CD4-positive, alpha-beta T cell treated with Interleukin-17A for 1 hour (primary cell): ENCODE measurements at regions not wholly inside any gene's neighbourhood (a gene's known extent, or its start where the extent isn't known, plus 50 kb on each side); places are given as distances from the start of the nearest gene placed in this dataset.

ENCODE experiments used
- DNase-seq: peaks from one replicate; pipeline ENCODE4 v3.0.0-alpha.2; 2020

DNA sequence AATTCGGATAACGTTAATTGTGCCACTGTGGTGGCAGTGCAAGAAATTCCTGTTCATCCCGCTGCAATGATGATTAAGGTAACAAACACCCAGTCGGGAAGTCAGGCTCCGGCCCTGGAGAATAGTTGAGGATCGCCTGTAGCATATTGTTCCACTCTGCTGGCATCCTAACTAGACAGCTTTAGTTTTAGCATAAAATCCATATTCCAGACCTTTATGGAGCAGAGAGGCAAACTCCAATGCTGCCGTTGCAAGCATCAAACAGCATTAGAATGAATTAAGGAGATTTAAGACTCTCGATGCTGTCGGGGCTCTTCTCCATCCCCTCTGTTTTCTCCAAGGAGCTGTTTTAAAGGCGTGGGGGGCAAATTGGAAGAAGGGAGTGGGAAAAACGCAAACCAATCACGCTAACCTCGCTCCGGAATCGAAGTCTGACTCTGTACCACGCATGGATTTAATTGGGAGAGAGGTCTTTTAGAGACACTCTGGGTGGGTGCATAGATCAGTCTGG, 660.4 kb downstream of the VRK1 start:
- no peak for DNase-seq

DNA sequence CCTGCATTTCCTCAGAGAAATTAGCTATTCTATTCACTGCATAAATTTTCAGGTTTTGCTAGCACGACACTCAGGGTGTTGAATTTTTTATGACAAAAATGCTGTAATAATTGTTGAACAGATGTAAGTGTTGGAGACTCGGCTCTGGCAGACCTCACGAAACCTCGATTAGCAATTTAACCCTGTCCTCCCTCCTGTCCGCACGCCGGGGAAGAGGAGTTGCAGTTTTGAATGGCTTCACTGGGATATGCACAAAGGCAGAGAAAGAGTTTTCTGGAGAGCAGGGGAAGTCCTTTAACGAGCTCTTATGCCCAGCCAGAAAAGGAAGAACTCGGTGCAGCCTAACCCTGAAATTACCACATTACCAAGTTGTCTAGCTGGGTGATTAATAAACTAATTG, 661.1 kb downstream of the VRK1 start:
- no peak for DNase-seq

DNA sequence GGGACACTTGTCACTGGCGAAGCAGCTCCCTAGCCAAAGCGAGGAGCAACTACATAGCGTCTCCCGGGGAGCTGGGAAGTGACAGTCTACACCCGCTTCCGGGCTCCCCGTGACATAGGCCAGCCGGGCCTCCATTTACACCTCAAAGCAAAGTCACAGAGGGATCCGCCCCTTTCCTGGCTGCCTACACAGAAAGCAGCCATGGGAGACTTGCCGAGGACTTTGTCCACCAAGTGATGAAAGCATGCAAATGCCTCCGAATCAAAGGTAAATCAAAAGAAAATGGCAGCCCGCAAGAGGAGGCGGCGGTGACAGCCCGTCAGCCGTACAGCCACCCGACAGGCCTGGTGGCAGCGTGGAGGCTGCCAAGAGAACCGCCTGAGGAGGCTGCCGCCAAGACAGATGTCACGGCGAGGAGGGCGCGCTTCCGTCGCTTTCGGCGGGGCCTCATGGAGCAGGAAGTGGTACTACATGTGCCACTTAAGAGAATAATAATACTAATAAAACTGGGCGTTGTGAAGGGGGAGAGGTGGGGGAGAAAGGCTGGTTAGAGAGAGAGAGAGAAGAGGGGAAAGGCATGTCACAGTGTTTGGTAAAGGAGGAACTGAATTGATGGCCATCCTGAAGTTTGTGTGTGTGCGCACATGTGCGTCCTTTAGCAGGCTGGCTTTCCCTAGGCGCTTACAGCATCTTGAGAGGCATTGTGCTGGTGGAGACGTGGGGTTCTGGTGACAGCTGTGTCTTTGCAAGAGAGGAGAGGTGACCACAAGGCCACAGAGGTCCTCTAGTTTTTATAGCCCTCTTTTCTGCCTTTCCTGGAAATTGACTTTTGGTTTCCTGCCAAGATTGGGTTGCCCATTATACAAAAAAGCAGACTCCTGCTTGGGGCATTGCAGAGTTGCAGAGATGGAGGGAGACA, 661.7 kb downstream of the VRK1 start:
- DNase-seq, result peak; percentile 87

DNA sequence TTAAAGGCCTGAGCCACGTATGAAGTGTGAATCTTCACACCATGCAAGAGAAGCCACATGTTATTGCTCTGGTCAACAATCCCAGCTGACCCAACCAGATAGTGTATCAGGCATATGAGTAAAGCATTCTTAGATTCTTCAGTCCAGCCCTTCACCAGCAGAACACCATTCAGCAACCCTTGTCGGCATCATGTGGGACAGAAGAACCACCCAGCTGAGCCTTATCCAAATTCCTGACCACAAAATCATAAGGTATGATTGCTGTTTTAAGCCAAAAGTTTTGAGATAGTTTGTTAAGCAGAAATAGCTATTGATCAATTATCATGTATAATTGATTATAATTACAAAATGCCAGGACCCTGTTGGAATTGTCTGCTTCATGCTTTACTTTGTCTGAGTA, 664.9 kb downstream of the VRK1 start:
- no peak for DNase-seq

DNA sequence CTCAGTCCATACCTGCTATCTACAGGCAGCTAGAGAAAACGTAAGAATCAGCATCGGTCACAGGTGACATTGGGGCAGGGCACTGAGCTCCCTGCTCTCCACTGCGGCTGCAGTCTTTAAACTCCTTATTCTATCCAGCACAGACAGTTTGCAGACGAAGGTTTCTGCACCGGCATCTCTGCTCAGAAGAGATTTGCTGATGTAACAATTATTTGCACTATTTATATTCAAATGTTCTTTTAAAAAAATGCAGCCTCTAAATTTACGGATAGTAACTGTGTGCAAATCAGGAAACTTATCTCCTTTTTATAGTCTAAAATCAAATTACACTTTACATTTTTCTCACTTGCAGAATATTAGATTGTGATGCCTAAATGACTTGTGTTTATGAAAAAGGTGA, 671.0 kb downstream of the VRK1 start:
- DNase-seq, result no peak

DNA sequence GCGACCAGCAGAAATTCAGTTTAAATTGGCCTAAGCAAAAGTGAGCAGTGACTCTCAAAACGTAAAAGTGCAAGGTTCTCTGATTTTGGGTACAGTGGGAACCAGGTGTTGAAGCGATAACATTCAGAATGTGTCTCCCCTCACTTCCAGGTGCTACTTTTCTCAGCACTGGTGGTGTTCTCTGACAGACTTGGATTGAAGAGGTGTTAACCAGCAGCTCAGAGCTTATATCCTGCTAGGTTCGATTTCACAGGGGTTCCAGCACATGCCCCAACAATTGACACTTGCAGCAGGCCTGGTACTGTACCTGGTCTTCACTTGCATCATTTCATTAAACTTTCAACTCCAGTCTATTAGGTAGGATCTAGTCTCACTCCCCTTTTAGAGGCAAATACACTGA, 680.2 kb downstream of the VRK1 start:
- DNase-seq, result peak; percentile 5

DNA sequence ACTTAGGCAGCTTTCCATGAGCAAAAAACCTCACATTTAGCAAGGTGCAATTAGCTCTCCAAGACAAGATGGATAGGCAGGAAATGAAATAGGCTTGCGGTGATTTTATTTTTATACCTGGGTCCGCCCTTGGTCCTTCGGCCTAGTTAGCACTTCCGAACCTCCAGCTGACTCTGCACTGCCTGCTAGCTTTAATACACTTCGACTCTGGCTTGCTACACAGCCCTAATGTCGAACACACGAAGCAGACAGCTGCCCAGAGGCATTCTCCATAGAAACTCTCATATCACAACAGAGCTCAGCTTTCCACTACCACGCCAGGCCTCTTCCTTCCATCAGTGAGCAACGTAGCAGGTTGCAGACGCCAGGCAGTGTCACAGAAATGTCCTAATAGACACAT, 688.0 kb downstream of the VRK1 start:
- DNase-seq, result no peak

DNA sequence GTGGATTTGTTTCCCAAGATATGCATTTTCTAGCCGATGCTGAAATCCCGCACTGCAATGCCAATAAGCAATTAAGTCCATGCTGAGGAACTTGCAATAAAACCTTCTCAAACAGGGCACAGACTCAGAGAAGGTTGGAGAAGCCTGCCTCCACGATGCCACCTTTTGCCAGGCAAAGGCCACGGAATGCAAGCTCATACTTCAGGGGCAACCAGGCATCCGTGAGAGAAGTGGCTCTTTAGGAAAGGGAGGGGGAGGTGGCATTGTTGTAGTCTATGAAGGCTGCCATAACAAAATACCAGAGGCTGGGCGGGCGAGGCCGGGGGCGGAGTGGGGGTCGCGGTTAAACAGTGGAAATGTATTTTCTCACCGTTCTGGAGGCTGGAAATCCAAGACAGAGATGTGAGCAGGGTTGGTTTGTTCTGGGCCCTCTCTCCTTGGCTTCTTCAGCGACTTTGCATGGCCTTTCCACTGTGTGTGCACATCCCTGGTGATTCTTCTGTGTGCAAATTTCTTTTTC, 689.5 kb downstream of the VRK1 start:
- DNase-seq, result no peak

DNA sequence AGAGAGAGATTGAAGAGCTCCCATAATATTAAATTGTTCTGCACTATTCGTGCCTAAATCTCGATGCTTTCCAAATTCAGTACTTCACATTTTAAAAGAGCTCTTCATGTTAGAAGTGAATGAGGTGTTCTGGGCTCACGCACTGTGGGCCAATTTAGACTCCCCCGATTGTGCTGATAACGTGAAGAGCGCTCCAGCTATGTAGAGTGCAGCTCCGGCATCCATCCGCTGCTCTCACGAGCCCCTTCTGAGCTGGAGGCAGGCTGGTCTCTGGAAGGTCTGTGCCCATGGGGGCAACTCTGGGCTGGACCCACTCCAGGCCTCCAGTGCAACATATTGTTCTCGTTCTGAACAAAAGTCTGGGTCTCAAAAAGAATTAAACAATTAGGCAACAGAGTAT, 692.6 kb downstream of the VRK1 start:
- no peak for DNase-seq

DNA sequence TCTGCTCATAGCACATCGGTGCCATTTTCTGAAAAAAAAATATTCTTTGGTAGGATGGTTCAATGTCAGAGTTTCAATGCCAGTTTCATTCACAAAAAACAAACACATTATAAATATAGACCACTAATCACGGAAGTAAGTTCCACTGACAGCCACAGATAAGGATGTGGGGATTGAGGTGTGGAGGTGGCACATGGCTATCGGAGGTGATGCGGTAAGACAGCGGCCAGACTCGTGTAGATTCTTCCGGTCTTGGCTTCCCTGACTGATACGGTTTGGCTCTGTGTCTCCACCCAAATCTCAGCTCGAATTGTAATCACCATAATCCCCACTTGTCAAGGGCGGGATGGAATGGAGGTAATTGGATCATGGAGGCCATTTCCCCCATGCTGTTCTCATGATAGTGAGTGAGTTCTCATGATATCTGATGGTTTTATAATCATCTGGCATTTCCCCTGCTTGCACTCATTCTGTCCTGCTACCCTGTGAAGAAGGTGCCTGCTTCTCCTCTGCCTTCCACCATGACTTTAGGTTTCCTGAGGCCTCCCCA, 693.4 kb downstream of the VRK1 start:
- peak; percentile 34 for DNase-seq

DNA sequence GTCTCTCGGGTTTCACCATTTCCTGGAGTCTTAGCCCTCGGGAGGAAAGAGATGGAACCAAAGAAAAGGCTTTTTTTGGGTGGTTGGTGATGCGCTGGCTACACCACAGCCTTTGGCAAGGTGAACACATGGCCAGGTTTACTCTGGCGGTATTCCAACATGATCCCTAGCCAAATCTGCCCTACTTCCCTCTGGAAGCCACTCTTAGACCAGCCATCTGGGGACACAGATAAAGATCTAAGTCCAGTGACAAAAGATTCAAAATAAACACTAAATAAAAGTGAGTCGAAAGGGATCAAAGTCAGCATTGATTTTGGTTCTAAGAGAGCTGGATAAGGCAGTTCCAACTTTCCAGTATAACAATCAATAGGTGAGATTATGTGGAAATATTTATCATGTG, 694.5 kb downstream of the VRK1 start:
- DNase-seq, result no peak

DNA sequence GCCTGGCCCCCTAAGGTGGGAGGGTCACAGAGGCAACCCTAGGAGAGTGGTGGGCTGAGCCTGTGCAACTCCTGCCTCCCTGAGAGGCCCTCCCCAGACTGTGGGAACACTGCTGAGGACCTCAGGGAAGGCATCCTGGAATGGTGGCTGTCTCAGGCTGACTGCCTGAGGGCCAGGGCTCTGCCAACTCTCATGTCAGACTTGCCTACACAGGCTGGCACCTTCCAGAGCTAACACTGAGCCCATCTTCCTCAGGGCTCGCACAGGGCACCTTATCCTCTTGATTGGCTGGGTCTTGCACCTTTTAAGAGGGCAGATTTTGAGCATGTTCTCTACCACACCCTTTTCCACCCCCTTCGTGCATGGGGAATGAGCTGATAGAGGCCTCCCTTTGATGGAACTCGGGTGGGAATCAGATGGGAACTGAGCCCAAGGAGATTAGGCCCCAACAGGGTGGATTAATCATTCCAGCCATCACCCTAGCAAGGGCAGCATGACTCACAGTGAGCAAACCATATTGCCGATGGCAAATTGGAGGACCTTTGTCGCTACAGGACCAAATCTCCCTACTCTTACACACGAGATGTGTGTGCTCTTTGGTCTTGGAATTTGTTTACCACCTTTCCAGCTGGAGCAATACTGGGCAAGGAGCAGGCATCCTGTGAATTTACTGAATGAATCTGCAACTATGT, 702.8 kb downstream of the VRK1 start:
- DNase-seq, result no peak

DNA sequence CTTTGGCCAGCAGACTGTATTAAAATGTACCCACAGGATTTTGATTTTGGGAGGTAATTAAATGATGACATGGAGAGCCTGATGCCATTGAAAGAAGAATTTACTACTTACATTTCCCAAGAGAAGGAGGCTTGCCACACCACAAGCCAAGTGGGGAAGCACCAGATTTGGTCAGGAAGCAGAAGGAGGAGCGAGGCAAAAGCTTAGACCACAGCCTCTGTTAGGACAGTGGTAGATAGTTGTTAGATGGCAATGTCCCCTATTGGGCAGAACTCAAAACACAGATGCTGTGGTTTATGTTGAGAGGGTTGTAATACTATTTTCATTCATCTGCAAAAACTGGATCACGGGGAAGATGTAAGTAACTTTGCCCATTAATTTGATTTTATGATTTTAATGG, 709.4 kb downstream of the VRK1 start:
- no peak for DNase-seq

DNA sequence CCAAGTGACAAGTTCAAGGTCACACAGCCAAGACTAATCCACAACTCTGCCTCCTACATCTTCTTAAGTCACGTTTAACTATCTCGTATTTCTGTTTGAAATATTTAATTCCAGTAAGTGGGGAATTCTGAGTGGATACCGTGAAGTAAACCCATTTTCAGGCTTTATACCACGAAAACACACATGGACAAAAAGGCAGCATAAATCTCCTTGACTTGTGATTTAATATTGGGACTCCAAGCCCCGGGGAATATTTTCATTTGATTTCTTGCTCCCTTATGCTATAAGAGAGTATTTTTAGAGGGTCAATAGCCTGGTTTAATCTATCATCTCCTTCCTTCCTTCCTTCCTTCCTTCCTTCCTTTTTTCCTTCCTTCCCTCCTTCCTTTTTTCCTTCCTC, 716.7 kb downstream of the VRK1 start:
- DNase-seq, result no peak

DNA sequence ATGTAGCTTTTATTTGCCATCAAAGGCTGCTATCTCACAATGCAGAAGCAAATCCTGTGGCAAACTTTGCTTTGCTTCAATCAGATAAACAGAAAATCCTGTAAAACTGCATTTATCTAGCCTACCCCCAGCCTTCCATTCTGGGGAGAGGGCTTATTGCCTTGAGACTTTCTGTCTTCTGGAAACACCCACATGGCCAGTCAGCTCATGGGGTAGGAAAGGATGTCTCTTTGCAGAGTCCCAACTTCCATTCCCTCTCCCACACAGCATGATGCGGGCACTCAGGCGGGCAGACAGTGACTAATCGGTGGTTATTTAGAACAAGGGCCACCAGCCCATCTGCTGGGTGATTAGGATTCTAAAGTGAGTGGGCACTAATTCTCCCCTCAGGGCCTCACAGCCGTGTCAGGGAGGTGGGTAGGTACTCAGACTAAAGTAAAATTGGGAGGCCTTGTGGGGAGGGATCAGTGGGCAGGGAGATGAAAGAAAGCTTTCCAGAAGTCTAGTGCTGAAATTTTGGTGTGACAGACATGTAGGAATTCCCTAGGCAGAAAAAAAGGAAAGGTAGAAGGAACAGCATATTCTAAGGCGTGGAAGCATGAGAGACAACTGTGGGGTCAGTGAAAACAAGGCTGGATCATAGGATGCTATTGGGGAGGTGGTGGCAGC, 720.5 kb downstream of the VRK1 start:
- no peak for DNase-seq

DNA sequence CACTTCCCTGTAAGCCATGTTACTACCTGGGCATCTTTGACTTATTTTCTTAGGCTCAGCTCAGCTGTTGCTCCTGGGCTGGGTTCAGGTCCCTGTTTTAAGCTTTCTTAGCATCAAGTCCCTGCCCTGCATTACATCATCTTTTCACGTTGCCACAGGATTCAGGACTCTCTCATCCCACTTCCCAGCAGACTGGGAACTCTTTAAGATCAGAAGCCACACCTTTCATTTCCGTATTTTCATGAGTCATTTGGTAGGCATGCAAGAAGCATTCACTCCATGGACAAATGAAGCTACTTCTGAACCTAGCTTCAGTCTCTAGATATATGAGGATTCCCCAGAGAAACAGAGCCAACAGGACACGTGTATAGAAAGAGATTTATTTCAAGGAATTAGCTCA, 726.8 kb downstream of the VRK1 start:
- no peak for DNase-seq

DNA sequence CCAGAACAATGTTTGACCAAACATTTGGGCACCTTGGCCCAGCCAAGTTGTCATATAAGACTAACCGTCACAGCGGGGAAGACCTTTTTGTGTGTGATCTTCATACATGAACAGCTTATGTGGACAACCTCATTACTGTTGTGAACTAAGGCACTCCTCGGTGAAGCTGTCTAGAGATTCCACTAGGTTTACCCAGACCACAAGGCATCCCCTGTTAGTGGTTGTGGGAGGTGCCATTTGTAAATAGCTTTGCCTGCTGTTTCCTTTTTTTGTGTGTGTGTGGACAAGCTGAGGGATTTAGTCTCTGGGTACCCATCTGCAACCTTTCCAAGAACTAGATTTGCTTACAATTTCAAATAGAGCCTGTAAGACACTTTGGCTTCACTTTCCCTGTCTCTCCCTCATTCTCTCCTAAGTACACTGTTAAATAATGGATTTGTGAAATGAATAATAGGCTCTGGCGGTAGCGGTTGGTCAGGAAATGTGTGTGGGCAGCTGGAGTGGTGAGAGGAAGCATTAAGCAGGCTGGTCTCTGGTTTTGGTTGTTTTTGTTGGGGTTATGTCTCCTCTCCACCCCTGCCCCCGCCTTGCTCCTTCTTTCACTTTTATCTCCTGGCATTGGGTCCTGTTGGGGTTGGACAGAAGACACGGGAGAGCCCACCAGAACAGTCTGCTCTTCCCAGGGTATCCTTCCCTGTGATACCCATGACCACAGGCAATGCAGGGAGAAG, 727.6 kb downstream of the VRK1 start:
- DNase-seq, result no peak

DNA sequence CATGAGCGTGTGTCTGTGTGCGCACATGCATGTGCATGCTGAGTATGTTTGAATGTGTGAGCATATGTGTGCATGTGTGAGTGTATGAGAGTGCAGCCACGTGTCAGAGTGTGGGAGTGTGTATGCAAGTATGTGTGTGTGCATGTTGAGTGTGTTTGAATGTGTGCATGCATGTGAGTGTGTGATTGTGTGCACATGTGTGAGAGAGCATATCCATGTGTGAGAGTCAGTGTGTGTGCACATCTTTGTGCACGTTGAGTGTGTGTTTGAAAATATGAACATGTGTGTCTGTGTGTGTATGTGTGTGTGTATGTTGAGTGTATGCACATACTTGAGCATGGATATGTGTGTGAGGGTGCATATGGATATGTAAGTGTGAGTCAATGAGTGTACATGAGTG, 730.8 kb downstream of the VRK1 start:
- DNase-seq, result no peak

DNA sequence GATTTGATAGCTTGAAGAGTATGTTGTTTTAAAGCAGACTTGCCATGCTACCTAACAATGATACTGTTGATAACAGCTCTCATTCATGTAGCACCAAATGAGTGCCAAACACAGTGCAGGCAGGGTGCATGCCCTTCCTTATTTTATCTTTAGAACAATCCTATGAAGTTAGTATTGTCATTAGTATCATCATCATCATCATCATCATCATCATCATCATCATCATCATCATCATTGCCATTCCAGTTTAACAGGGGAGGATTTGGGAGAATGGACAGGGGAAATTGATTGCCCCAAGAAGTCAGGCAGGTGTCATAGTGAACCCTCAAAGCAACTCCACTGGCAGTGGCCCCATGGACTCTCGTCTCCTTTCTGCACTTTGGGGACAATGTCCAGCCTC, 734.9 kb downstream of the VRK1 start:
- no peak for DNase-seq

DNA sequence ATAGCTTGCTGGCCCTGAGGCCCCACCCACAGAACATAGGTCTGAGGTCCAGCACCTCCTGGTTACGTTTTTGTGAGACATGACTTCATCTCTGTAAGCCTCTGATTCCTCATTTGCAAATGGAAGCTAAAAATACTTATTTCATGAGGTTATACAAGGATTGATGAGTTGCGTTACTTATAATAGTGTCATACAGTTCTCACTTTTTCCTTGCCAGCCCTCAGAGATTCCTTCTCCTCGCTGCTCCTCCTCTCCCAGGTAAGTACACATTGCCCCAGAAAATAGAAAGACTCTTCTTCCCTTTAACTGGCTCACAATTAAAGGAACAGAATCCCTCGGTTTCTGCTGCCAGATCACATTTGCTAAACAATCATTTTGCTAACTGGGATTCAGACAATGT, 739.2 kb downstream of the VRK1 start:
- DNase-seq, result no peak

DNA sequence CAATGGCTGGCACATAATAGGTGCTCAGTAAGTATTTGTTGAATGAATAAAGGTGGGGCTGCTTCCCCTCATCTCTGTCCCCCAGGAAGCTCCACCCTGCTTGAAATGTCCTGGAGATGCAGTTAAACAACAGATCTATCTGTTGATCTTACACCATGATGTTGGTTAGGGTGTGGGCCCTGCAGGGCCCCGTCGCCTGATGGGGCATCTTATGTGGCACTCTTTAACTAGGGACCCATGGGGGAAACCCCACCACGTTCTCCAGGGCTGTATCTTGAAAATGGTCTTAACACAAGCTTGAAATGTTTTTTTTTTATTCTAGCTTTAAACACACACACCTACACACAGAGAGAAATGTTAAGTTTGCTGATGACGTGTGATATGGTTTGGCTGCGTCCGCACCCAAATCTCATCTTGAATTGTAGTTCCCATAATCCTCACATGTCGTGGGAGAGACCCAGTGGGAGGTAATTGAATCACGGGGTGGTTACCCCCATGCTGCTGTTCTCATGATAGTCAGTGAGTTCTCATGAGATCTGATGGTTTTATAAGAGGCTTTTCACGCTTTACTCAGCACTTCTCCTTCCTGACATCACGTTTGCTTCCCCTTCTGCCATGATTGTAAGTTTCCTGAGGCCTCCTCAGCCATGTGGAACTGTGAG, 741.7 kb downstream of the VRK1 start:
- DNase-seq, result peak; percentile 9

DNA sequence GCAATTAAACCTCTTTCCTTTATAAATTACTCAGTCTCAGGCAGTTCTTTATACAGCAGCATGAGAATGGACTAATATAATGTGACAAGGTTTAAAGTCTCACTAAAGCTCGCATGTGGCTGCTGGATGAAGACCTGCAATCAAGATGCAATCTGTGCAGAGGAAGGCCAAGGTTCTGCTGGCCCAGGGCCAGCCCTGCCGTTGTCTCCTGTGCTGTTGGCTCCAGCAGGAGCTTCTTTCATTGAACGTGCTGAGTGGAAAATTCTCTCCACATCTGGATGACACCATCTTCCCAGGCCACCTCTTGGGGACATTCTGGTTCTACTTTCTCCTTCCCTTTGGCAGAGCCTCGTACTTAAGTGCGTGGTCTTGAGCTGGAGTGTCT, 742.2 kb downstream of the VRK1 start:
- no peak for DNase-seq
